Mammary epithelial cell (primary cell): ENCODE measurements at regions not wholly inside any gene's neighbourhood (a gene's known extent, or its start where the extent isn't known, plus 50 kb on each side); places are given as distances from the start of the nearest gene placed in this dataset.

Experiments used
- EZH2 ChIP-seq: IDR thresholded peaks from 2 replicates; pipeline ENCODE4 v1.6.1; 2012; ENCODE audit warnings: low read length, inconsistent platforms, borderline replicate concordance
- TF ChIP-seq, protein P1 (sequence below), 2 donors: IDR thresholded peaks in 1 of 2; conservative IDR thresholded peaks in 1 of 2; 2 replicates each; pipeline ENCODE4 v1.5.1; 2011 to 2012; ENCODE audit warnings: inconsistent platforms in 2 of 2, low read length in 2 of 2, mild to moderate bottlenecking in 2 of 2, control low read depth in 1 of 2, low read depth in 1 of 2; ENCODE audit not compliant: insufficient read depth in 1 of 2; ENCODE audit errors: extremely low read depth in 1 of 2

DNA sequence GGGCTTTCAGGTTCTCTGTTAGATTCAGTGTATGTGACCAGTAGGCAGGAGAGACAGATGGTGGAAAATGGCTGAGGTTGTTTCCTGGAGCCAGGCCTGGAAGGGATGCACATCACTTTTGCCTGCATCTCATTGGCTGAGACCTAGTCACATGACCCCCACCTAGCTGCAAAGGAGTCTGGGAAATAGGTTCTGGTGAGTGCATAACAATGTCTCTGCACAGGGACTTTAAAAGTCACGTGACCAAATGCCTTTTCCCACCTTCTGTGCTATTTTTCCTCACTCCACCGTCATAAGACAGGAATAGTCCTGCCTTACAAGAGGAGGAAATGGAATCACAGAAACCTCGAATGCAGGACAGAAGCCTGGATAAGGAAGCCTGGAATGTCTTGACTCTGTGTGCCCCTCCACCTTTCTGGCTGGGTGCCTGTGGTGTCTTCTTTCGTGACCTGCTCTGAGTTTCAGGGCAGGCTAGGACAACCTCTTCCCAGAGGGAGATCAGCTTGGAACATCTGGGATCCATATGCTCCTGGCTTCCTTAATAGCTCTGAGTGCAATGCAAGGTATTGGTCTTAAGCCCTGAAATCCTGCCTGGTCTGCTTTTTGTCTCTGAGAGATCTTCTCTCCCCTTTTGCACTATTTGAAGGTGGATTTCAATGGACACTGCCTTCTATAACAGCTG is 139.9 kb upstream of the ZNF438 start:
- TF ChIP-seq, protein P1, sequence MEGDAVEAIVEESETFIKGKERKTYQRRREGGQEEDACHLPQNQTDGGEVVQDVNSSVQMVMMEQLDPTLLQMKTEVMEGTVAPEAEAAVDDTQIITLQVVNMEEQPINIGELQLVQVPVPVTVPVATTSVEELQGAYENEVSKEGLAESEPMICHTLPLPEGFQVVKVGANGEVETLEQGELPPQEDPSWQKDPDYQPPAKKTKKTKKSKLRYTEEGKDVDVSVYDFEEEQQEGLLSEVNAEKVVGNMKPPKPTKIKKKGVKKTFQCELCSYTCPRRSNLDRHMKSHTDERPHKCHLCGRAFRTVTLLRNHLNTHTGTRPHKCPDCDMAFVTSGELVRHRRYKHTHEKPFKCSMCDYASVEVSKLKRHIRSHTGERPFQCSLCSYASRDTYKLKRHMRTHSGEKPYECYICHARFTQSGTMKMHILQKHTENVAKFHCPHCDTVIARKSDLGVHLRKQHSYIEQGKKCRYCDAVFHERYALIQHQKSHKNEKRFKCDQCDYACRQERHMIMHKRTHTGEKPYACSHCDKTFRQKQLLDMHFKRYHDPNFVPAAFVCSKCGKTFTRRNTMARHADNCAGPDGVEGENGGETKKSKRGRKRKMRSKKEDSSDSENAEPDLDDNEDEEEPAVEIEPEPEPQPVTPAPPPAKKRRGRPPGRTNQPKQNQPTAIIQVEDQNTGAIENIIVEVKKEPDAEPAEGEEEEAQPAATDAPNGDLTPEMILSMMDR (conservative IDR thresholded peaks at IDR 0.05 in 1 of 2, IDR thresholded peaks at IDR 0.05 in 1 of 2; ENCODE audit: extremely low read depth in 1 of 2, insufficient read depth in 1 of 2, low read depth in 1 of 2, low read length in 2 of 2) = no peak
- TF ChIP-seq EZH2 = no peak
